ENCODE measurements at regions not wholly inside any gene's neighbourhood (a gene's known extent, or its start where the extent isn't known, plus 50 kb on each side); places are given as distances from the start of the nearest gene placed in this dataset.

GRCh38 chr11:109677876-109678275 is 255.9 kb downstream of the C11orf87 start:
- TF ChIP-seq, protein P1, sequence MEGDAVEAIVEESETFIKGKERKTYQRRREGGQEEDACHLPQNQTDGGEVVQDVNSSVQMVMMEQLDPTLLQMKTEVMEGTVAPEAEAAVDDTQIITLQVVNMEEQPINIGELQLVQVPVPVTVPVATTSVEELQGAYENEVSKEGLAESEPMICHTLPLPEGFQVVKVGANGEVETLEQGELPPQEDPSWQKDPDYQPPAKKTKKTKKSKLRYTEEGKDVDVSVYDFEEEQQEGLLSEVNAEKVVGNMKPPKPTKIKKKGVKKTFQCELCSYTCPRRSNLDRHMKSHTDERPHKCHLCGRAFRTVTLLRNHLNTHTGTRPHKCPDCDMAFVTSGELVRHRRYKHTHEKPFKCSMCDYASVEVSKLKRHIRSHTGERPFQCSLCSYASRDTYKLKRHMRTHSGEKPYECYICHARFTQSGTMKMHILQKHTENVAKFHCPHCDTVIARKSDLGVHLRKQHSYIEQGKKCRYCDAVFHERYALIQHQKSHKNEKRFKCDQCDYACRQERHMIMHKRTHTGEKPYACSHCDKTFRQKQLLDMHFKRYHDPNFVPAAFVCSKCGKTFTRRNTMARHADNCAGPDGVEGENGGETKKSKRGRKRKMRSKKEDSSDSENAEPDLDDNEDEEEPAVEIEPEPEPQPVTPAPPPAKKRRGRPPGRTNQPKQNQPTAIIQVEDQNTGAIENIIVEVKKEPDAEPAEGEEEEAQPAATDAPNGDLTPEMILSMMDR (IDR thresholded peaks at IDR 0.05 in 8 of 11, conservative IDR thresholded peaks at IDR 0.05 in 3 of 11): no peak
- no peak for TF ChIP-seq POLR2AphosphoS5 (IDR thresholded peaks at IDR 0.05)

Measured in spleen (tissue), 7 donors.